Astrocyte (in vitro differentiated cells and primary cell): ENCODE measurements at regions not wholly inside any gene's neighbourhood (a gene's known extent, or its start where the extent isn't known, plus 50 kb on each side); places are given as distances from the start of the nearest gene placed in this dataset.

Source experiments
- CTCF ChIP-seq: IDR thresholded peaks from 2 replicates; pipeline ENCODE4 v1.5.1; 2011; ENCODE audit warnings: low read depth, mild to moderate bottlenecking, inconsistent platforms, low read length, moderate library complexity; ENCODE audit not compliant: insufficient read depth
- EZH2 ChIP-seq: IDR thresholded peaks from 2 replicates; pipeline ENCODE4 v1.6.1; 2012; ENCODE audit warnings: mild to moderate bottlenecking, low read length, inconsistent platforms; ENCODE audit not compliant: insufficient read depth

GRCh38 chr7:131141443-131141967 is 186.2 kb upstream of the MKLN1 start:
- TF ChIP-seq CTCF (no peak), EZH2 (no peak)
